ENCODE measurements at regions not wholly inside any gene's neighbourhood (a gene's known extent, or its start where the extent isn't known, plus 50 kb on each side); places are given as distances from the start of the nearest gene placed in this dataset.

DNA sequence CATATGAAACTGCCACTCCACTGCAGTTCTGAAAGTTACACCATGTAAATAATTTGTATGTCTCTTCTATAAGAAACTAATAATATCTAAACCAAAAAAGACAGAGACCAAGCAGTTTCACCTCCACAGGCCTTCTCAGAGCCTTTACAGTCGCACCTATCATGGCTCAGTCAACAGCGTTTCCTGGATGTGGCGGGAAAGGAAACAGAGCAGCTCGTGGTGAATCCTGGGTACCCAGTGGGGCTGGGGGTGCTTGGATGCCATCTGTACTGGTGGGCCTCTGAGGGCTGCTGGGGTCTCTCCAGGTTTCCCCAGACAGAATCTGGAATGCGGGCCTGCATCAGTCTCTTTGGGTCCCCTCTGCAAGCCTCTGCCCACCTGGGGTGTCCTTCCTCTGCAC is 100.2 kb upstream of the CASZ1 start:
- Histone ChIP-seq H3K9me3 (ENCODE audit: low read length) (no peaks in the 10 kb centered on the region), H3K27ac (ENCODE audit: low read length) (no peak overlapping the region), H3F3A (ENCODE audit: insufficient read depth, low read length, poor library complexity, severe bottlenecking) (no peaks in the 10 kb centered on the region), H3K4me3 (ENCODE audit: low read length) (no peak overlapping the region), H3K9me2 (ENCODE audit: insufficient read depth, low read length) (no peaks in the 10 kb centered on the region), H3K9ac (ENCODE audit: low read length) (no peak overlapping the region), H3K27me3 (ENCODE audit: insufficient read depth, low read depth, low read length) (no peaks in the 10 kb centered on the region), H3K79me2 (replicated peaks; ENCODE audit: insufficient read depth, low read length) (no peaks in the 10 kb centered on the region), H3K4me2 (ENCODE audit: low read length) (no peak overlapping the region), H4K20me1 (ENCODE audit: insufficient read depth) (no peaks in the 10 kb centered on the region), H3K36me3 (ENCODE audit: insufficient read depth, low read length) (no peaks in the 10 kb centered on the region), H2AFZ (ENCODE audit: low read depth, low read length) (no peak overlapping the region)
- TF ChIP-seq MXI1 (conservative IDR thresholded peaks at IDR 0.05; ENCODE audit: poor library complexity, severe bottlenecking): no peak

DNA sequence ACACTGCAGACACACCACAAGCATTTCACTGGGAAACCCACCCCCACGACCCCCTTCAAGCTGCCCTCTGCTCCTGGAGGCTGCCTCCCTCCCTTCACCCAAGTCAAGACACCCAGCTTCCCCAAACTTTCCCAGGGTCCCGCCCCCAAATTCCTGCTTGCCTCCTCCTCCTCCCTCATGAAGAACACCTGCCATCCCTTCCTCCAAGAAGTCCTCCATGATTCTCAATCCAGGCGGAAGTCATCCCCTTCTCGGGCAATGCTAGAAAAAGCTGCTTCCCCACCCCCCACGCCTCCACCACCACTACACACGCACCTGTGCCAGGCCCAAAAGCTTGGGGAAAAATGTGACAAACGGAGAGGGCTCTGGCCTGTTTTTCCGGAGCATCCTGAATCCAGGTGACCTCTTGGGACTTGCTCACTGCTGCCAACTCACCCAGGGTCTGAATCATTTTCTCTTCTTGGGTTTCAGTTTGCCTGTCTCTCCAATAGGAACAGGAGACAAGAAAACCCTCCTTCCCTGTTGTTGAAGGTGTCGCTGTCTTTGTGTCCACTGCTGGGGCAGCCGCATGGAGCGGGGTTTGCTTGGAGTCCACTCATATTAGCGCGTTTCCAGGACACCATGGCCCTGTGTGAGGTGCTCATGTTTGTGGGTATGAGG is 101.0 kb upstream of the CASZ1 start:
- no peaks in the 10 kb centered on the region for H3K9me2 ChIP-seq (ENCODE audit: insufficient read depth, low read length)
- no peak overlapping the region for H3K4me2 ChIP-seq (ENCODE audit: low read length)
- H2AFZ ChIP-seq (ENCODE audit: low read depth, low read length): no peak overlapping the region
- no peak overlapping the region for H3K27ac ChIP-seq (ENCODE audit: low read length)
- TF ChIP-seq MXI1 (conservative IDR thresholded peaks at IDR 0.05; ENCODE audit: poor library complexity, severe bottlenecking): no peak
- no peak for TF ChIP-seq SMC3 (conservative IDR thresholded peaks at IDR 0.05; ENCODE audit: poor library complexity)
- no peak for TF ChIP-seq EZH2 (IDR thresholded peaks at IDR 0.05; ENCODE audit: borderline replicate concordance, insufficient read depth, low read length, poor library complexity, severe bottlenecking)
- no peak for TF ChIP-seq CTCF (IDR thresholded peaks at IDR 0.05; ENCODE audit: poor library complexity, severe bottlenecking)
- no peak for TF ChIP-seq RAD21 (conservative IDR thresholded peaks at IDR 0.05)
- TF ChIP-seq, protein P1, sequence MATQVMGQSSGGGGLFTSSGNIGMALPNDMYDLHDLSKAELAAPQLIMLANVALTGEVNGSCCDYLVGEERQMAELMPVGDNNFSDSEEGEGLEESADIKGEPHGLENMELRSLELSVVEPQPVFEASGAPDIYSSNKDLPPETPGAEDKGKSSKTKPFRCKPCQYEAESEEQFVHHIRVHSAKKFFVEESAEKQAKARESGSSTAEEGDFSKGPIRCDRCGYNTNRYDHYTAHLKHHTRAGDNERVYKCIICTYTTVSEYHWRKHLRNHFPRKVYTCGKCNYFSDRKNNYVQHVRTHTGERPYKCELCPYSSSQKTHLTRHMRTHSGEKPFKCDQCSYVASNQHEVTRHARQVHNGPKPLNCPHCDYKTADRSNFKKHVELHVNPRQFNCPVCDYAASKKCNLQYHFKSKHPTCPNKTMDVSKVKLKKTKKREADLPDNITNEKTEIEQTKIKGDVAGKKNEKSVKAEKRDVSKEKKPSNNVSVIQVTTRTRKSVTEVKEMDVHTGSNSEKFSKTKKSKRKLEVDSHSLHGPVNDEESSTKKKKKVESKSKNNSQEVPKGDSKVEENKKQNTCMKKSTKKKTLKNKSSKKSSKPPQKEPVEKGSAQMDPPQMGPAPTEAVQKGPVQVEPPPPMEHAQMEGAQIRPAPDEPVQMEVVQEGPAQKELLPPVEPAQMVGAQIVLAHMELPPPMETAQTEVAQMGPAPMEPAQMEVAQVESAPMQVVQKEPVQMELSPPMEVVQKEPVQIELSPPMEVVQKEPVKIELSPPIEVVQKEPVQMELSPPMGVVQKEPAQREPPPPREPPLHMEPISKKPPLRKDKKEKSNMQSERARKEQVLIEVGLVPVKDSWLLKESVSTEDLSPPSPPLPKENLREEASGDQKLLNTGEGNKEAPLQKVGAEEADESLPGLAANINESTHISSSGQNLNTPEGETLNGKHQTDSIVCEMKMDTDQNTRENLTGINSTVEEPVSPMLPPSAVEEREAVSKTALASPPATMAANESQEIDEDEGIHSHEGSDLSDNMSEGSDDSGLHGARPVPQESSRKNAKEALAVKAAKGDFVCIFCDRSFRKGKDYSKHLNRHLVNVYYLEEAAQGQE (IDR thresholded peaks at IDR 0.05; ENCODE audit: borderline replicate concordance): no peak
- no peak for TF ChIP-seq TAF1 (IDR thresholded peaks at IDR 0.05; ENCODE audit: low read depth)
- TF ChIP-seq POLR2AphosphoS5 (IDR thresholded peaks at IDR 0.05): no peak
- TF ChIP-seq EP300 (conservative IDR thresholded peaks at IDR 0.05; ENCODE audit: poor library complexity, severe bottlenecking): no peak
- no peaks in the 10 kb centered on the region for H4K20me1 ChIP-seq (ENCODE audit: insufficient read depth)
- no peaks in the 10 kb centered on the region for H3K9me3 ChIP-seq (ENCODE audit: low read length)
- H3K9ac ChIP-seq (ENCODE audit: low read length): no peak overlapping the region
- H3K79me2 ChIP-seq (replicated peaks; ENCODE audit: insufficient read depth, low read length): no peaks in the 10 kb centered on the region
- no peak overlapping the region for H3K4me3 ChIP-seq (ENCODE audit: low read length)
- no peaks in the 10 kb centered on the region for H3K27me3 ChIP-seq (ENCODE audit: insufficient read depth, low read depth, low read length)
- H3K36me3 ChIP-seq (ENCODE audit: insufficient read depth, low read length): no peaks in the 10 kb centered on the region
- no peaks in the 10 kb centered on the region for H3F3A ChIP-seq (ENCODE audit: insufficient read depth, low read length, poor library complexity, severe bottlenecking)
